PC-9 (cell line): ENCODE measurements at regions not wholly inside any gene's neighbourhood (a gene's known extent, or its start where the extent isn't known, plus 50 kb on each side); places are given as distances from the start of the nearest gene placed in this dataset.

ENCODE experiments used
- BruUV-seq: library from RNA; stranded (reverse); fragments of 400-500 nt; replicated peaks from 2 replicates; lab custom pipeline; 2021; lab: Mats Ljungman, UMichigan
- CTCF ChIA-PET: fragments of 300-600 bp; sonication (Branson Sonifier 250); formaldehyde crosslinking; loops from one replicate; lab custom pipeline; 2022; ENCODE audit warnings: antibody characterized with exemption; lab: Charles Lee
- POLR2A ChIA-PET: fragments of 300-600 bp; sonication (Branson Sonifier 250); formaldehyde crosslinking; loops from one replicate; lab custom pipeline; 2022; ENCODE audit warnings: antibody characterized with exemption; ENCODE audit not compliant: unreplicated experiment; lab: Charles Lee
- DNase-seq, 2 experiments: peaks; one replicate each; pipeline versions ENCODE4 v3.0.0 to v3.0.0-alpha.2; 2015 to 2022; ENCODE audit warnings: mixed read lengths in 1 of 2
- H2AFZ ChIP-seq: fragments of 200-600 bp; sonication (generic); 2 replicates; pipeline ENCODE4 v1.8.1; 2017; ENCODE audit warnings: antibody characterized with exemption
- H3F3A ChIP-seq: fragments of 200-600 bp; sonication (generic); 2 replicates; pipeline ENCODE4 v1.8.1; 2017; ENCODE audit warnings: antibody characterized with exemption, mild to moderate bottlenecking, low read depth; ENCODE audit not compliant: insufficient read depth
- H3K27ac ChIP-seq: fragments of 200-600 bp; sonication (generic); 2 replicates; pipeline ENCODE4 v1.6.1; 2016; ENCODE audit warnings: mixed run types
- H3K27me3 ChIP-seq: fragments of 200-600 bp; sonication (generic); 2 replicates; pipeline ENCODE4 v1.6.1; 2016; ENCODE audit warnings: low read depth, mixed run types; ENCODE audit not compliant: insufficient read depth
- H3K36me3 ChIP-seq: fragments of 200-600 bp; sonication (generic); 2 replicates; pipeline ENCODE4 v1.6.1; 2016; ENCODE audit warnings: low read depth, mixed run types
- H3K4me1 ChIP-seq: fragments of 200-600 bp; sonication (generic); replicated peaks from 2 replicates; pipeline ENCODE4 v1.6.1; 2016; ENCODE audit warnings: mixed run types; ENCODE audit not compliant: insufficient read depth
- H3K4me2 ChIP-seq: fragments of 200-600 bp; sonication (generic); 2 replicates; pipeline ENCODE4 v1.6.1; 2017; ENCODE audit warnings: mixed run types
- H3K4me3 ChIP-seq: fragments of 200-600 bp; sonication (generic); 2 replicates; pipeline ENCODE4 v1.6.1; 2016; ENCODE audit warnings: mixed run types
- H3K79me2 ChIP-seq: fragments of 200-600 bp; sonication (generic); 2 replicates; pipeline ENCODE4 v1.6.1; 2017; ENCODE audit warnings: low read depth, mixed run types
- H3K9me2 ChIP-seq: fragments of 200-600 bp; sonication (generic); 2 replicates; pipeline ENCODE4 v1.8.1; 2017; ENCODE audit warnings: mild to moderate bottlenecking; ENCODE audit not compliant: insufficient read depth
- H3K9me3 ChIP-seq: fragments of 200-600 bp; sonication (generic); 2 replicates; pipeline ENCODE4 v1.8.1; 2016; ENCODE audit warnings: low read depth; ENCODE audit not compliant: insufficient read depth
- H4K20me1 ChIP-seq: fragments of 200-600 bp; sonication (generic); 2 replicates; pipeline ENCODE4 v1.8.1; 2017; ENCODE audit not compliant: insufficient read depth
- EZH2 ChIP-seq: fragments of 200-600 bp; sonication (generic); IDR thresholded peaks from 2 replicates; pipeline ENCODE4 v1.8.0; 2017; ENCODE audit warnings: antibody characterized with exemption, low read depth
- intact Hi-C: fragments of 100-400 bp; cut with micrococcal nuclease; formaldehyde crosslinking; loops from one replicate; pipeline ENCODE4 v1.10.0; 2022; ENCODE audit not compliant: unreplicated experiment
- TF ChIP-seq, protein P1 (sequence below): fragments of 200-600 bp; sonication (generic); conservative IDR thresholded peaks from 2 replicates; pipeline ENCODE4 v1.6.1; 2017; ENCODE audit warnings: mixed run types, antibody characterized with exemption, mild to moderate bottlenecking, moderate library complexity

DNA sequence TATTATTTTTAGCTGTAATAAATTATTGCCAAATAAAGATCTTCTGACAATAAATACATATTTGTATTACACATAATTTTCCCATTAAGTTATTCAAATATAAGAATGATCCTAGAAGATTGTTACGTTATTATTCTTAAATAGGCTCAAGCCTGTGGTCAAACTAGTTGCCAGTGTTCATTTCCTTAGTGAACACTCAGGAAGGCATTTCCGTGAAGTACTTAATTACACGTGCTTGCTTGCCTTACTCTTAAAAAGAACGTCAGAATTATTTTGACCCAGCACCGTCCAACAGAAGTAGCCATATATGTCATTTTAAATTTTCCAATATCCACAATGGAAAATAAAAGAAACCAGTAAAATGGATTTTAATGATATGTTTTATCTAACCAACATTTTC, 249.8 kb downstream of the TXNL1 start:
- no peaks in the 10 kb centered on the region for H3K9me2 ChIP-seq
- intact Hi-C loops, result no loop called here

DNA sequence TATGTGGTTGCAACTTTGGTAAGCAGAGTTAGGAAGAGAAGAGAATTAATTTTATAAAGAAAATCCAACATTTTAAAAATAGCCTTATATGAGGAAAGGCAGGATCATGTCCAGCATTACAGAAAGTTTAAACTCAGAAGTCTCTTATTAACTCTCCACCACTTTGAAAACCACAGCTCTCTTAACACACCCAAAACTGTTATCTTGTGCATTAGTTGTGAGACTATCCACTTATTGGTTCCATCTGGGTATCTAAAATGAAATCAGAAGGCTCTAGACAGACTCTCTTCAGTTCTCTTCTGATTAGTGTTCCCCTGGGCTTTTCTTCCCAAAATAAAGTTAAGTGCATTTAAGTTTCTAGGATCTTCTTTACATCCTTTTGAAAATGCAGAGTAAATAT, 251.5 kb downstream of the TXNL1 start:
- Histone ChIP-seq H4K20me1 (no peaks in the 10 kb centered on the region), H3F3A (no peaks in the 10 kb centered on the region), H3K27ac (no peak overlapping the region), H3K9me3 (no peaks in the 10 kb centered on the region), H3K4me2 (no peak overlapping the region), H3K27me3 (no peaks in the 10 kb centered on the region), H3K4me1 (no peaks in the 10 kb centered on the region), H3K9me2 (no peaks in the 10 kb centered on the region), H3K79me2 (no peaks in the 10 kb centered on the region), H2AFZ (no peak overlapping the region), H3K4me3 (no peak overlapping the region), H3K36me3 (no peaks in the 10 kb centered on the region)
- POLR2A ChIA-PET, result interaction anchor here (0.6 kb wide), 1 partner anchor 31 kb away, joined by 4 read pairs; no protein-coding TSS in a partner anchor
- intact Hi-C loops, result no loop called here
- no peak for DNase-seq
- BruUV-seq, result no TSS peak
- CTCF ChIA-PET, result no interaction called here
- TF ChIP-seq EZH2, result no peak
- TF ChIP-seq, protein P1, sequence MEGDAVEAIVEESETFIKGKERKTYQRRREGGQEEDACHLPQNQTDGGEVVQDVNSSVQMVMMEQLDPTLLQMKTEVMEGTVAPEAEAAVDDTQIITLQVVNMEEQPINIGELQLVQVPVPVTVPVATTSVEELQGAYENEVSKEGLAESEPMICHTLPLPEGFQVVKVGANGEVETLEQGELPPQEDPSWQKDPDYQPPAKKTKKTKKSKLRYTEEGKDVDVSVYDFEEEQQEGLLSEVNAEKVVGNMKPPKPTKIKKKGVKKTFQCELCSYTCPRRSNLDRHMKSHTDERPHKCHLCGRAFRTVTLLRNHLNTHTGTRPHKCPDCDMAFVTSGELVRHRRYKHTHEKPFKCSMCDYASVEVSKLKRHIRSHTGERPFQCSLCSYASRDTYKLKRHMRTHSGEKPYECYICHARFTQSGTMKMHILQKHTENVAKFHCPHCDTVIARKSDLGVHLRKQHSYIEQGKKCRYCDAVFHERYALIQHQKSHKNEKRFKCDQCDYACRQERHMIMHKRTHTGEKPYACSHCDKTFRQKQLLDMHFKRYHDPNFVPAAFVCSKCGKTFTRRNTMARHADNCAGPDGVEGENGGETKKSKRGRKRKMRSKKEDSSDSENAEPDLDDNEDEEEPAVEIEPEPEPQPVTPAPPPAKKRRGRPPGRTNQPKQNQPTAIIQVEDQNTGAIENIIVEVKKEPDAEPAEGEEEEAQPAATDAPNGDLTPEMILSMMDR, result no peak

More for the DNA sequence above, 249.8 kb downstream of the TXNL1 start:
- no TSS peak for BruUV-seq
- Histone ChIP-seq H3K79me2 (no peaks in the 10 kb centered on the region), H3K36me3 (no peaks in the 10 kb centered on the region), H3K9me3 (no peaks in the 10 kb centered on the region), H3K4me2 (no peak overlapping the region), H3F3A (no peaks in the 10 kb centered on the region), H2AFZ (no peak overlapping the region), H3K27me3 (no peaks in the 10 kb centered on the region), H3K27ac (no peak overlapping the region), H3K4me3 (no peak overlapping the region), H4K20me1 (no peaks in the 10 kb centered on the region), H3K4me1 (no peaks in the 10 kb centered on the region)
- DNase-seq, result no peak
- TF ChIP-seq, protein P1, result no peak
- ChIA-PET CTCF (no interaction called here), POLR2A (interaction anchor here (0.7 kb wide), 1 partner anchor 1203 kb away, joined by 7 read pairs; no protein-coding TSS in a partner anchor)

DNA sequence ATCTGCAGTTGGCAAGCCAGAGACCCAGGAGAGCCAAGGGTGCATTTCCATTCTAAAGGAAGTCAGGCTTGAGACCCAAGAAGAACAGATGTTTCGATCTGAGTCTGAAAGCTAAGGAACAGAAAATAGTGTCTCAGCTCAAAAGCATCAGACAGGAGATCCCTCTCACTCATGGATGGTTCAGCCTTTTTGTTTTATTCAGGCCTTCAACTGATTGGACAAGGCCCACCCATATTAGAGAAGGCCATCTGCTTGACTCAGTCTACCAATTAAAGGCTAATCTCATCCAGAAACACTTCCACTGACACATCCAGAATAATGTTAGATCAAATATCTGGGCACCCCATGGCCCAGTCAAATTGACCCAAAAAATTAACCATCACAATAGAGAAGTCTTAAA, 255.0 kb downstream of the TXNL1 start:
- no peaks in the 10 kb centered on the region for H3K79me2 ChIP-seq
- H3K4me1 ChIP-seq, result no peaks in the 10 kb centered on the region
- H3K4me3 ChIP-seq, result no peak overlapping the region
- no peaks in the 10 kb centered on the region for H3K9me3 ChIP-seq
- POLR2A ChIA-PET, result no interaction called here
- H3K27me3 ChIP-seq, result no peaks in the 10 kb centered on the region
- no peak overlapping the region for H2AFZ ChIP-seq
- BruUV-seq, result no TSS peak
- H3K36me3 ChIP-seq, result no peaks in the 10 kb centered on the region
- H3K4me2 ChIP-seq, result no peak overlapping the region
- TF ChIP-seq, protein P1, result no peak
- no peak for TF ChIP-seq EZH2
- no peak overlapping the region for H3K27ac ChIP-seq
- intact Hi-C loops, result no loop called here
- CTCF ChIA-PET, result no interaction called here
- no peaks in the 10 kb centered on the region for H3F3A ChIP-seq
- no peak for DNase-seq
- H4K20me1 ChIP-seq, result no peaks in the 10 kb centered on the region
- no peaks in the 10 kb centered on the region for H3K9me2 ChIP-seq
